Keratinocyte (primary cell): ENCODE measurements at regions not wholly inside any gene's neighbourhood (a gene's known extent, or its start where the extent isn't known, plus 50 kb on each side); places are given as distances from the start of the nearest gene placed in this dataset.

Source experiments
- DNase-seq: peaks from one replicate; pipeline ENCODE4 v3.0.0-alpha.2; 2011; ENCODE audit warnings: low read depth, missing footprints, low spot score
- FAIRE-seq: peaks from 2 replicates; lab custom pipeline; 2011; peaks lifted over from hg19 to GRCh38; lab: Jason Lieb, UNC
- H2AFZ ChIP-seq: 2 replicates; pipeline ENCODE4 v1.6.0; 2012; ENCODE audit warnings: low read length, control low read depth, inconsistent platforms; ENCODE audit not compliant: control insufficient read depth
- H3K27ac ChIP-seq: 2 replicates; pipeline ENCODE4 v1.5.1; 2011; ENCODE audit warnings: low read length; ENCODE audit not compliant: control insufficient read depth, insufficient read depth
- H3K27me3 ChIP-seq: 3 replicates; pipeline ENCODE4 v1.6.0; 2011; ENCODE audit warnings: low read length; ENCODE audit not compliant: control insufficient read depth, insufficient read depth; ENCODE audit errors: extremely low read depth
- H3K36me3 ChIP-seq, 2 experiments: 2 replicates in 1 of 2; 3 replicates in 1 of 2; pipeline ENCODE4 v1.5.1; 2011; ENCODE audit warnings: low read length in 2 of 2, mild to moderate bottlenecking in 1 of 2; ENCODE audit not compliant: control insufficient read depth in 2 of 2, insufficient read depth in 2 of 2; ENCODE audit errors: extremely low read depth in 1 of 2
- H3K4me1 ChIP-seq: 3 replicates; pipeline ENCODE4 v1.5.1; 2011; ENCODE audit warnings: low read length; ENCODE audit not compliant: control insufficient read depth, insufficient read depth; ENCODE audit errors: extremely low read depth
- H3K4me2 ChIP-seq: 3 replicates; pipeline ENCODE4 v1.6.0; 2011; ENCODE audit warnings: low read depth, low read length; ENCODE audit not compliant: control insufficient read depth, insufficient read depth; ENCODE audit errors: extremely low read depth
- H3K4me3 ChIP-seq, 3 experiments: fragments of 200-600 bp in 1 of 3; sonication (generic) in 1 of 3; 2 replicates in 2 of 3; 3 replicates in 1 of 3; pipeline ENCODE4 v1.5.1; 2011 to 2016; ENCODE audit warnings: low read length in 3 of 3, mild to moderate bottlenecking in 3 of 3, control low read depth in 2 of 3, inconsistent platforms in 1 of 3, low read depth in 1 of 3, mixed read lengths in 1 of 3, mixed run types in 1 of 3, moderate library complexity in 1 of 3; ENCODE audit not compliant: control insufficient read depth in 2 of 3, insufficient read depth in 2 of 3; ENCODE audit errors: extremely low read depth in 1 of 3
- H3K79me2 ChIP-seq: 2 replicates; pipeline ENCODE4 v1.6.0; 2012; ENCODE audit warnings: low read length; ENCODE audit not compliant: control insufficient read depth, insufficient read depth
- H3K9ac ChIP-seq: 3 replicates; pipeline ENCODE4 v1.6.0; 2011; ENCODE audit warnings: low read length; ENCODE audit not compliant: control insufficient read depth, insufficient read depth; ENCODE audit errors: extremely low read depth
- H3K9me1 ChIP-seq: 3 replicates; pipeline ENCODE4 v1.6.0; 2011; ENCODE audit warnings: low read length; ENCODE audit not compliant: control insufficient read depth, insufficient read depth; ENCODE audit errors: extremely low read depth
- H3K9me3 ChIP-seq: 2 replicates; pipeline ENCODE4 v1.5.1; 2012; ENCODE audit warnings: low read depth, low read length; ENCODE audit not compliant: control insufficient read depth
- H4K20me1 ChIP-seq: 3 replicates; pipeline ENCODE4 v1.6.0; 2011; ENCODE audit warnings: low read length; ENCODE audit not compliant: control insufficient read depth, insufficient read depth; ENCODE audit errors: extremely low read depth
- CTCF ChIP-seq, 3 experiments: IDR thresholded peaks in 1 of 3; conservative IDR thresholded peaks in 1 of 3; optimal IDR thresholded peaks in 1 of 3; 2 replicates in 2 of 3; 3 replicates in 1 of 3; pipeline versions ENCODE3 to v1.5.1; 2011; ENCODE audit warnings: low read length in 3 of 3, mild to moderate bottlenecking in 3 of 3, moderate library complexity in 2 of 3, control low read depth in 1 of 3, inconsistent platforms in 1 of 3; ENCODE audit not compliant: insufficient read depth in 2 of 3; ENCODE audit errors: extremely low read depth in 1 of 3
- EZH2 ChIP-seq: IDR thresholded peaks from one replicate; pipeline ENCODE4 v1.6.1; 2012; ENCODE audit warnings: inconsistent platforms, mild to moderate bottlenecking, low read length, moderate library complexity
- dilution Hi-C: fragments of 300-500 bp; cut with MboI; formaldehyde crosslinking; loops from one replicate; pipeline ENCODE4 v1.7.0; 2020; ENCODE audit warnings: low sequenced_read_pairs; ENCODE audit not compliant: extremely low pct_ligation_motif_present

GRCh38 chr18:67331857-67332256 is 184.7 kb downstream of the DSEL start:
- no peak for FAIRE-seq

GRCh38 chr18:67319109-67319508 is 197.4 kb downstream of the DSEL start:
- H2AFZ ChIP-seq = no peak overlapping the region
- no peaks in the 10 kb centered on the region for H4K20me1 ChIP-seq
- no peaks in the 10 kb centered on the region for H3K4me1 ChIP-seq
- FAIRE-seq = no peak
- no peak overlapping the region for H3K27ac ChIP-seq
- no peak overlapping the region for H3K4me2 ChIP-seq
- no peaks in the 10 kb centered on the region for H3K27me3 ChIP-seq
- dilution Hi-C loops = no loop called here
- no peaks in the 10 kb centered on the region for H3K9me3 ChIP-seq
- no peak overlapping the region for H3K4me3 ChIP-seq
- no peak for DNase-seq
- H3K9me1 ChIP-seq = no peaks in the 10 kb centered on the region
- H3K36me3 ChIP-seq = no peaks in the 10 kb centered on the region
- H3K9ac ChIP-seq = no peak overlapping the region
- no peak for TF ChIP-seq EZH2
- TF ChIP-seq CTCF (optimal IDR thresholded peaks at IDR 0.05 in 1 of 3, IDR thresholded peaks at IDR 0.05 in 1 of 3, conservative IDR thresholded peaks at IDR 0.05 in 1 of 3; ENCODE audit: extremely low read depth in 1 of 3, insufficient read depth in 2 of 3, low read length in 3 of 3) = no peak
- H3K79me2 ChIP-seq = no peaks in the 10 kb centered on the region

More at GRCh38 chr18:67331857-67332256, 184.7 kb downstream of the DSEL start:
- Histone ChIP-seq H2AFZ (no peak overlapping the region), H4K20me1 (no peaks in the 10 kb centered on the region), H3K79me2 (no peaks in the 10 kb centered on the region), H3K9me3 (no peaks in the 10 kb centered on the region), H3K9ac (no peak overlapping the region), H3K27ac (no peak overlapping the region), H3K27me3 (no peaks in the 10 kb centered on the region), H3K36me3 (no peaks in the 10 kb centered on the region), H3K4me1 (no peaks in the 10 kb centered on the region), H3K4me3 (no peak overlapping the region), H3K4me2 (no peak overlapping the region), H3K9me1 (no peaks in the 10 kb centered on the region)
- no peak for TF ChIP-seq CTCF (optimal IDR thresholded peaks at IDR 0.05 in 1 of 3, IDR thresholded peaks at IDR 0.05 in 1 of 3, conservative IDR thresholded peaks at IDR 0.05 in 1 of 3; ENCODE audit: extremely low read depth in 1 of 3, insufficient read depth in 2 of 3, low read length in 3 of 3)
- no peak for TF ChIP-seq EZH2
- dilution Hi-C loops = no loop called here
- no peak for DNase-seq
